Kidney (tissue), 13 donors: ENCODE measurements at regions not wholly inside any gene's neighbourhood (a gene's known extent, or its start where the extent isn't known, plus 50 kb on each side); places are given as distances from the start of the nearest gene placed in this dataset.
A peak's percentile ranks its signal among the peaks of the same experiment; 100 is the strongest.

Source experiments
- DNase-seq, 5 donors: peaks; one replicate each; pipeline ENCODE4 v3.0.0-alpha.2; 2013 to 2020
- FAIRE-seq: peaks from 2 replicates; lab custom pipeline; 2012; peaks lifted over from hg19 to GRCh38; lab: Jason Lieb, UNC
- H3K27ac ChIP-seq, 2 donors: one replicate each; pipeline ENCODE4 v1.7.0; 2013; ENCODE audit warnings: low read depth in 2 of 2, low read length in 2 of 2, inconsistent platforms in 1 of 2
- H3K27me3 ChIP-seq: one replicate; pipeline ENCODE4 v1.7.1; 2013; ENCODE audit warnings: low read length, inconsistent platforms; ENCODE audit not compliant: control insufficient read depth, insufficient read depth
- H3K36me3 ChIP-seq, 3 donors: one replicate each; pipeline versions ENCODE4 v1.7.0 to v1.7.1; 2013; ENCODE audit warnings: low read length in 3 of 3, control low read depth in 1 of 3, inconsistent platforms in 1 of 3; ENCODE audit not compliant: insufficient read depth in 3 of 3, control insufficient read depth in 2 of 3
- H3K4me1 ChIP-seq, 3 donors: one replicate each; pipeline versions ENCODE4 v1.7.0 to v1.7.1; 2013; ENCODE audit warnings: low read length in 3 of 3, inconsistent platforms in 1 of 3, low read depth in 1 of 3; ENCODE audit not compliant: control insufficient read depth in 2 of 3, insufficient read depth in 2 of 3
- H3K4me3 ChIP-seq, 3 donors: one replicate each; pipeline versions ENCODE4 v1.7.0 to v1.8.1; 2013; ENCODE audit warnings: low read length in 3 of 3, control low read depth in 1 of 3, inconsistent platforms in 1 of 3
- H3K9ac ChIP-seq, 3 donors: one replicate each; pipeline versions ENCODE4 v1.7.0 to v1.7.1; 2013; ENCODE audit warnings: low read length in 3 of 3, control low read depth in 1 of 3, inconsistent platforms in 1 of 3
- H3K9me3 ChIP-seq, 3 donors: one replicate each; pipeline versions ENCODE4 v1.7.0 to v1.7.1; 2013; ENCODE audit warnings: low read length in 3 of 3, control low read depth in 1 of 3, inconsistent platforms in 1 of 3; ENCODE audit not compliant: control insufficient read depth in 2 of 3, insufficient read depth in 1 of 3
- CTCF ChIP-seq: IDR thresholded peaks from 3 replicates; pipeline ENCODE4 v1.5.1; 2012; ENCODE audit warnings: mild to moderate bottlenecking, moderate library complexity, borderline replicate concordance; ENCODE audit not compliant: insufficient read depth; ENCODE audit errors: extremely low read depth
- intact Hi-C: fragments of 100-400 bp; cut with DNase I; formaldehyde crosslinking; loops from one replicate; pipeline ENCODE4 v1.11.1; 2022
- donor health status: control.
- donor health status: control.
- donor health status: control.
- donor health status: control.
- donor health status: control.
- donor health status: DM: yes; HTN: yes; CAD: no.
- donor health status: Normal renal cell carcinoma (clear cell type).

DNA sequence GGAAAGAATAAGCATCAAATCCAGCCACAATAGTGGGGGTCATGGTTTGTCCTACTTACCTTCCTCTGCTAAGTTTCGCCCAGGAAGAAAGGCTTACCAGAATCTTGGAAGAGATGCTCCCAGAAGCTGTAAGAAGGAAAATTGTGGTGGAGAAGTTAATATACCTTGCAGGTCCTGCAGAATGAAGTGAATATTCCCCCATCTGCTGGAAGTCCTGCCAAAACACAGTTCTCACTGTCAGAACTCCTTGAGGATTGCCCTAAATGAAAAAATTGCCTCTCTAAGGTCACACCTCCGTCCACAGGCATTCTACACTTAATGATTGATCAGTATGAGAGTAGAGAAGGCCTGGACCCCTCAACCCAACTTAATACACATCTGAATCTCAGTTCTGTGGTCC, 78.4 kb upstream of the RGS21 start:
- DNase-seq, result no peak
- intact Hi-C loops, result no loop called here

DNA sequence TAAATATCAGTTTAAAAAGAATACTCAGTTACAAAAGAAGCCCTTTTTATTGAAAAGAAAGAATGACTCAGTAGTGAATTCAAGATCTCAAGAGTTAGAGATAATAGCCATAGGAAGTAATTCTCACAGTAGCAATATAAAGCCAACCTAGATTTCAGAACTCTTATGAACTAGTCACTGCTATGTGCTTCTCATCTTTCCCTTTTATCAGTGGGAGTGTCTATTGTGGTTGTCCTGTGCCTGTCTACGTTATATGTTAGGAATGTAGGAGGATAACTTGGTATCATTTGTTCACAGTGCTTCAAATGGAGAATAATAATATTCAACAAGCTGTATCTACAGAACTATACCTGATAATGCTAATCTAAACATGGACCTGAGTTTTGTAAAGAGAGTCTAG, 73.1 kb upstream of the RGS21 start:
- Histone ChIP-seq H3K27me3 (no peaks in the 10 kb centered on the region), H3K36me3 (no peaks in the 10 kb centered on the region), H3K27ac (no peak overlapping the region), H3K4me1 (no peaks in the 10 kb centered on the region), H3K4me3 (no peak overlapping the region), H3K9ac (no peak overlapping the region), H3K9me3 (peaks cover 0 to 4% (median 2%) of the 10 kb centered on the region in 3 donors)
- intact Hi-C loops, result no loop called here
- FAIRE-seq (no peak), DNase-seq (no peak)
- no peak for TF ChIP-seq CTCF

More for the DNA sequence above, 78.4 kb upstream of the RGS21 start:
- Histone ChIP-seq H3K4me1 (no peaks in the 10 kb centered on the region), H3K4me3 (no peak overlapping the region), H3K36me3 (no peaks in the 10 kb centered on the region), H3K27ac (no peak overlapping the region), H3K9ac (no peak overlapping the region), H3K9me3 (peaks cover 0 to 4% (median 0%) of the 10 kb centered on the region in 3 donors), H3K27me3 (no peaks in the 10 kb centered on the region)
- no peak for TF ChIP-seq CTCF
- no peak for FAIRE-seq

DNA sequence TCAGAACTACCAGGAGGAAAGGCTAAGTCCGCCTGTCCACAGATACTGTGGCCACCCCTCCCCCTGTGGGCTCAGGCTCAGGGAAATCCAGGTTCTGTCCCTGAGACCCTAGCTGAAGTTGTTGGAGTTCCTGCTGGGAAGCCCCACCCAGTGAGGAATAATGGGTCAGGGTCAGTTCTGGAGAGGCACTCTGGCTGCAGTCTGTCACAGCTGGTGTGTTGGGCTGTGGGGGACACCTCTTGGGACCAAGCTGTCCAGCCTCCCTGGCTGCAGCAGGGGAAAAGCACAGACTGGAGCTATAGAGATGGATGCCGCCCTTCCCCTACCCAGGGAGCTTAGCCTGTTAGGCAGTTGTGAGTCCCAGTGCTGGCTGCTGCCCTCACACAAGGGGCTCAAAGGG, 65.1 kb upstream of the RGS21 start:
- H3K4me3 ChIP-seq, result no peak overlapping the region
- no peaks in the 10 kb centered on the region for H3K36me3 ChIP-seq
- H3K4me1 ChIP-seq, result no peaks in the 10 kb centered on the region
- no peak overlapping the region for H3K9ac ChIP-seq
- TF ChIP-seq CTCF, result no peak
- no peak for FAIRE-seq
- intact Hi-C loops, result no loop called here
- peaks cover 0 to 2% (median 0%) of the 10 kb centered on the region in 3 donors for H3K9me3 ChIP-seq
- H3K27ac ChIP-seq, result no peak overlapping the region
- DNase-seq, result peak in 1 of 5 donors; percentile 47
- no peaks in the 10 kb centered on the region for H3K27me3 ChIP-seq

GRCh38 chr1:192252776-192253175, 64.0 kb upstream of the RGS21 start:
- peaks cover 0 to 2% (median 0%) of the 10 kb centered on the region in 3 donors for H3K9me3 ChIP-seq
- TF ChIP-seq CTCF, result no peak
- H3K4me3 ChIP-seq, result no peak overlapping the region
- no peak for DNase-seq
- no peak overlapping the region for H3K27ac ChIP-seq
- H3K36me3 ChIP-seq, result no peaks in the 10 kb centered on the region
- no peak for FAIRE-seq
- intact Hi-C loops, result no loop called here
- H3K9ac ChIP-seq, result no peak overlapping the region
- H3K4me1 ChIP-seq, result no peaks in the 10 kb centered on the region
- no peaks in the 10 kb centered on the region for H3K27me3 ChIP-seq
